ENCODE measurements at regions not wholly inside any gene's neighbourhood (a gene's known extent, or its start where the extent isn't known, plus 50 kb on each side); places are given as distances from the start of the nearest gene placed in this dataset.

- TF ChIP-seq POLR2A (IDR thresholded peaks at IDR 0.05) (no peak), EP300 (IDR thresholded peaks at IDR 0.05) (no peak)
- TF ChIP-seq, protein P1, sequence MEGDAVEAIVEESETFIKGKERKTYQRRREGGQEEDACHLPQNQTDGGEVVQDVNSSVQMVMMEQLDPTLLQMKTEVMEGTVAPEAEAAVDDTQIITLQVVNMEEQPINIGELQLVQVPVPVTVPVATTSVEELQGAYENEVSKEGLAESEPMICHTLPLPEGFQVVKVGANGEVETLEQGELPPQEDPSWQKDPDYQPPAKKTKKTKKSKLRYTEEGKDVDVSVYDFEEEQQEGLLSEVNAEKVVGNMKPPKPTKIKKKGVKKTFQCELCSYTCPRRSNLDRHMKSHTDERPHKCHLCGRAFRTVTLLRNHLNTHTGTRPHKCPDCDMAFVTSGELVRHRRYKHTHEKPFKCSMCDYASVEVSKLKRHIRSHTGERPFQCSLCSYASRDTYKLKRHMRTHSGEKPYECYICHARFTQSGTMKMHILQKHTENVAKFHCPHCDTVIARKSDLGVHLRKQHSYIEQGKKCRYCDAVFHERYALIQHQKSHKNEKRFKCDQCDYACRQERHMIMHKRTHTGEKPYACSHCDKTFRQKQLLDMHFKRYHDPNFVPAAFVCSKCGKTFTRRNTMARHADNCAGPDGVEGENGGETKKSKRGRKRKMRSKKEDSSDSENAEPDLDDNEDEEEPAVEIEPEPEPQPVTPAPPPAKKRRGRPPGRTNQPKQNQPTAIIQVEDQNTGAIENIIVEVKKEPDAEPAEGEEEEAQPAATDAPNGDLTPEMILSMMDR (IDR thresholded peaks at IDR 0.05), result no peak
- Histone ChIP-seq H3K9me3 (no peaks in the 10 kb centered on the region), H3K36me3 (no peaks in the 10 kb centered on the region), H3K4me1 (no peaks in the 10 kb centered on the region), H3K27me3 (no peaks in the 10 kb centered on the region), H3K27ac (no peak overlapping the region), H3K4me3 (no peak overlapping the region)
- WGBS, 2 donors, result 87 to 93% methylated on average over 2 to 17 of the region's 17 CpGs
- DNase-seq (ENCODE audit: low spot score in 2 of 2), result no peak
These were observed 296.4 kb upstream of the VCX start for GRCh38 chrX:7546551-7547080.

DNA sequence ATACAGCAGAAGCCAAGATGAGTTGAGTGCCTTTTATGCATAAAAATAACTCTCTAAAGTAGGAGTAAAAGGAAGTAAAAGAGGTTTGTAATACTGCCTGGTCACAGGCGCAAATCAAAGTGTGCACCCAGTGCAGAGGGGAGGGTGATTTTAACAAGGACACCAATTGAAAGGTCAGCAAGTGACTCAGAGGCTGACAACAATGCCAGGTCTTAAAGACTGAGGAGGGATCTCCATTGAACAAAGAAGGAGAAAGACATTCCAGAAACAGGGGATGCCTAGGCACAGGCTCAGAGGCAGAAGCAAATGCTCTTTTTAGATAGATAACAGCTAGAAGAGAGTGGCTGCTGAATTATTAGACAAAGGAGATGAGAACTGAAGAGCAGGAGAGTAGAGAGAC, 297.4 kb upstream of the VCX start:
- Histone ChIP-seq H3K4me1 (no peaks in the 10 kb centered on the region), H3K9me3 (no peaks in the 10 kb centered on the region), H3K4me3 (no peak overlapping the region), H3K36me3 (no peaks in the 10 kb centered on the region), H3K27me3 (no peaks in the 10 kb centered on the region), H3K27ac (no peak overlapping the region)
- no peak for TF ChIP-seq POLR2A (IDR thresholded peaks at IDR 0.05)
- TF ChIP-seq, protein P1 (IDR thresholded peaks at IDR 0.05), result no peak
- TF ChIP-seq EP300 (IDR thresholded peaks at IDR 0.05), result no peak
- 69 to 75% methylated on average over 1 of the region's 1 CpG for WGBS, 2 donors
- DNase-seq (ENCODE audit: low spot score in 2 of 2), result no peak

GRCh38 chrX:7542587-7543380, 300.2 kb upstream of the VCX start:
- Histone ChIP-seq H3K27me3 (no peaks in the 10 kb centered on the region), H3K4me3 (no peak overlapping the region), H3K9me3 (no peaks in the 10 kb centered on the region), H3K36me3 (no peaks in the 10 kb centered on the region), H3K27ac (no peak overlapping the region), H3K4me1 (no peaks in the 10 kb centered on the region)
- 65 to 70% methylated on average over 6 of the region's 6 CpGs for WGBS, 2 donors
- TF ChIP-seq EP300 (IDR thresholded peaks at IDR 0.05) (no peak), POLR2A (IDR thresholded peaks at IDR 0.05) (no peak)
- TF ChIP-seq, protein P1 (IDR thresholded peaks at IDR 0.05), result no peak
- no peak for DNase-seq (ENCODE audit: low spot score in 2 of 2)

GRCh38 chrX:7522860-7523259, 320.1 kb upstream of the VCX start:
- TF ChIP-seq, protein P1 (IDR thresholded peaks at IDR 0.05), result no peak
- no peak for TF ChIP-seq EP300 (IDR thresholded peaks at IDR 0.05)
- no peak for TF ChIP-seq POLR2A (IDR thresholded peaks at IDR 0.05)
- 58 to 71% methylated on average over 2 of the region's 2 CpGs for whole genome bisulfite sequencing, 2 donors
- Histone ChIP-seq H3K9me3 (no peaks in the 10 kb centered on the region), H3K4me3 (no peak overlapping the region), H3K27me3 (no peaks in the 10 kb centered on the region), H3K36me3 (no peaks in the 10 kb centered on the region), H3K27ac (no peak overlapping the region), H3K4me1 (no peaks in the 10 kb centered on the region)
- no peak for DNase-seq (ENCODE audit: low spot score in 2 of 2)

DNA sequence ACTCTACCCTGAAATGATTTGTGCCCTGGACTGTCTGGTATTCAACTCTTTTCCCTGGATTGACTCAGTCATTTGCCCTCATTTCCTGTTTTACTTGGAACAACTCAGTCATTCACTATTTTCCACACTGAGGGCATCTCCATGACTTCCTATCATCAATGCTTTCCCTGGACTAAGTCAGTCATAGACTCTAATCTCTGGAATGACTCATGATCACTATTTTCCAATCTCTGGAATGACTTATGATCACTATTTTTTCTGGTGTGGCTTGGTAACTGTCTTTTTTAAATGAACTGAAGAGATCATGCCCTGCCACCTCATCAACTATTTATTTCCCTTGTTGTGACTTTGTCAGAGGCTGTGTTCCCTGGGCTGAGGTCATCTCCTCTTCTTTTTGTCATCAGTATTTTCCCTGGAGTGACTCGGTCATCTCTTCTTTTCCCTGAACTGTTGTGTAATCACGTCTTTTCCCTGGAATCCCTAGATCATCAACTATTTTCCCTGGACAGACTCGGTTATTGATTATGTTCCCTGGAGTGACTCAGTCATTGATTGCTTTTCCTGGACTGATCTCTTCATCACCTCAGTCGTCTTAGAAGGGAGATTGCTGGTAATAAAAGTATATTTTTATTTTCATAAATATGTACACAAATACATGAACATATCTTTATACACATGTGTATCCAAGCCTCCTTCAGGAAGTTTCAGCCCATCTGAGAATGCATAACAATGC, 327.1 kb upstream of the VCX start:
- Histone ChIP-seq H3K27ac (no peak overlapping the region), H3K36me3 (no peaks in the 10 kb centered on the region), H3K4me1 (no peaks in the 10 kb centered on the region), H3K4me3 (no peak overlapping the region), H3K27me3 (no peaks in the 10 kb centered on the region), H3K9me3 (no peaks in the 10 kb centered on the region)
- DNase-seq (ENCODE audit: low spot score in 2 of 2), result no peak
- WGBS, 2 donors, result 68 to 69% methylated on average over 4 of the region's 4 CpGs
- TF ChIP-seq POLR2A (IDR thresholded peaks at IDR 0.05), result no peak
- no peak for TF ChIP-seq EP300 (IDR thresholded peaks at IDR 0.05)
- TF ChIP-seq, protein P1 (IDR thresholded peaks at IDR 0.05), result no peak
